NOMO-1 (cell line): ENCODE measurements at regions not wholly inside any gene's neighbourhood (a gene's known extent, or its start where the extent isn't known, plus 50 kb on each side); places are given as distances from the start of the nearest gene placed in this dataset.

Experiments used
- DNase-seq, 2 experiments: peaks; one replicate each; lab custom pipeline; 2025; ENCODE audit not compliant: unreplicated experiment in 2 of 2; lab: John Stamatoyannopoulos, UW

GRCh38 chr2:67812682-67813081 is 250.1 kb downstream of the C1D start:
- DNase-seq = no peak

- no peak for DNase-seq
Observed at GRCh38 chr2:67823726-67824125, 239.1 kb downstream of the C1D start.

GRCh38 chr2:67824186-67824585 is 238.6 kb downstream of the C1D start:
- DNase-seq = no peak

GRCh38 chr2:67825476-67825875 is 237.3 kb downstream of the C1D start:
- no peak for DNase-seq

- no peak for DNase-seq
Observed at GRCh38 chr2:67828066-67828465, 234.7 kb downstream of the C1D start.

GRCh38 chr2:67829470-67829869 is 233.3 kb downstream of the C1D start:
- no peak for DNase-seq

GRCh38 chr2:67833632-67834031 is 229.2 kb downstream of the C1D start:
- no peak for DNase-seq

- DNase-seq = no peak
Observed at GRCh38 chr2:67834482-67834881, 228.3 kb downstream of the C1D start.

- DNase-seq = no peak
Observed at GRCh38 chr2:67835266-67835665, 227.5 kb downstream of the C1D start.

GRCh38 chr2:67836866-67837265 is 225.9 kb downstream of the C1D start:
- DNase-seq = no peak

GRCh38 chr2:67838205-67838604 is 224.6 kb downstream of the C1D start:
- DNase-seq = no peak

GRCh38 chr2:67839242-67839641 is 223.6 kb downstream of the C1D start:
- no peak for DNase-seq

GRCh38 chr2:67839668-67840067 is 223.1 kb downstream of the C1D start:
- DNase-seq = no peak

- DNase-seq = peak in 1 of 2 experiments; percentile 5
Observed at GRCh38 chr2:67840460-67841068, 222.2 kb downstream of the C1D start.

- no peak for DNase-seq
Observed at GRCh38 chr2:67841711-67842110, 221.1 kb downstream of the C1D start.

GRCh38 chr2:67842375-67842959 is 220.3 kb downstream of the C1D start:
- no peak for DNase-seq

- no peak for DNase-seq
Observed at GRCh38 chr2:67844024-67844540, 218.7 kb downstream of the C1D start.

GRCh38 chr2:67845621-67846369 is 217.0 kb downstream of the C1D start:
- DNase-seq = no peak

- peak; percentile 15 to 24 for DNase-seq
Observed at GRCh38 chr2:67846370-67847070, 216.3 kb downstream of the C1D start.

GRCh38 chr2:67848551-67849285 is 214.1 kb downstream of the C1D start:
- no peak for DNase-seq

GRCh38 chr2:67851016-67851415 is 211.8 kb downstream of the C1D start:
- DNase-seq = no peak
